ENCODE measurements at regions not wholly inside any gene's neighbourhood (a gene's known extent, or its start where the extent isn't known, plus 50 kb on each side); places are given as distances from the start of the nearest gene placed in this dataset.

DNA sequence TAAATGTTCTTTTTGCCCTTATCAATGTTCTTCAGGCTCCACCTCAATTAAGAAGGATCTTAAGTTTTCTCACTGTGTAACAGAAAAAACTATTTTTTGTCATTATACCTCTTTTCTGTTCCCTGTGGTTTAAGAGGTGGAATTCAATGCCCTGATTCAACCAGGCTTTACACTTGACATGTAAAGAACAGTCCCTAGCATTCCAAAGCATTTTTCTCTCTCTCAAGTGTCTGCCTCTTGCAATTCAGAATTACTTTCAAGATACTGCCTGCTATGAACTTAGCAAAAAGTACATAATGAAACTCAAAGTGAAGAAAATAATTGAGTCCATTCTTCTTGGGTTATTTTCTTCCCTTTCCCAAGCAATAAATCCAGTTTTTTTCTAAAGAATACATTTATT, 160.6 kb upstream of the NOL4 start:
- TF ChIP-seq, protein P1, sequence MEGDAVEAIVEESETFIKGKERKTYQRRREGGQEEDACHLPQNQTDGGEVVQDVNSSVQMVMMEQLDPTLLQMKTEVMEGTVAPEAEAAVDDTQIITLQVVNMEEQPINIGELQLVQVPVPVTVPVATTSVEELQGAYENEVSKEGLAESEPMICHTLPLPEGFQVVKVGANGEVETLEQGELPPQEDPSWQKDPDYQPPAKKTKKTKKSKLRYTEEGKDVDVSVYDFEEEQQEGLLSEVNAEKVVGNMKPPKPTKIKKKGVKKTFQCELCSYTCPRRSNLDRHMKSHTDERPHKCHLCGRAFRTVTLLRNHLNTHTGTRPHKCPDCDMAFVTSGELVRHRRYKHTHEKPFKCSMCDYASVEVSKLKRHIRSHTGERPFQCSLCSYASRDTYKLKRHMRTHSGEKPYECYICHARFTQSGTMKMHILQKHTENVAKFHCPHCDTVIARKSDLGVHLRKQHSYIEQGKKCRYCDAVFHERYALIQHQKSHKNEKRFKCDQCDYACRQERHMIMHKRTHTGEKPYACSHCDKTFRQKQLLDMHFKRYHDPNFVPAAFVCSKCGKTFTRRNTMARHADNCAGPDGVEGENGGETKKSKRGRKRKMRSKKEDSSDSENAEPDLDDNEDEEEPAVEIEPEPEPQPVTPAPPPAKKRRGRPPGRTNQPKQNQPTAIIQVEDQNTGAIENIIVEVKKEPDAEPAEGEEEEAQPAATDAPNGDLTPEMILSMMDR (IDR thresholded peaks at IDR 0.05; ENCODE audit: extremely low read depth in 1 of 2, insufficient read depth in 1 of 2, low read depth in 1 of 2, low read length in 2 of 2), result no peak
- no peak for TF ChIP-seq MYC (IDR thresholded peaks at IDR 0.05; ENCODE audit: low read depth, low read length)
- TF ChIP-seq POLR2AphosphoS5 (IDR thresholded peaks at IDR 0.05; ENCODE audit: insufficient read depth, low read depth, low read length), result no peak
- TF ChIP-seq POLR2A (IDR thresholded peaks at IDR 0.05; ENCODE audit: low read depth, low read length), result no peak
- TF ChIP-seq EZH2 (IDR thresholded peaks at IDR 0.05; ENCODE audit: borderline replicate concordance, low read depth, low read length, severe bottlenecking), result no peak

All from endothelial cell of umbilical vein (primary cell).